K562 (cell line): ENCODE measurements at regions not wholly inside any gene's neighbourhood (a gene's known extent, or its start where the extent isn't known, plus 50 kb on each side); places are given as distances from the start of the nearest gene placed in this dataset.

Experiments
- ATAC-seq: fragments of 200-7000 bp; cut with Tn5 transposase; 3 replicates; pipeline ENCODE4 v1.9.1; 2020; ENCODE audit warnings: moderate library complexity
- BruUV-seq: library from RNA; stranded (reverse); fragments of 400-500 nt; replicated peaks from 2 replicates; lab custom pipeline; 2021; lab: Mats Ljungman, UMichigan
- CTCF ChIA-PET: fragments of 300-600 bp; formaldehyde crosslinking; extraction: SDS; loops from one replicate; lab custom pipeline; 2021; ENCODE audit warnings: low intra/inter-chr PET ratio; lab: Yijun Ruan, JAX
- POLR2A ChIA-PET: fragments of 300-600, 350-650 bp; sonication (Branson Sonifier 250); formaldehyde crosslinking; extraction: SDS; loops from one replicate; lab custom pipeline; 2021; ENCODE audit warnings: antibody characterized with exemption, inconsistent platforms; lab: Yijun Ruan, JAX
- DNase-seq, 4 experiments: peaks; one replicate each; pipeline versions ENCODE4 v3.0.0 to v3.0.0-alpha.2; 2011 to 2018; ENCODE audit warnings: low spot score in 3 of 4, mixed read lengths in 3 of 4; ENCODE audit errors: extremely low read depth in 1 of 4
- FAIRE-seq: peaks from 2 replicates; lab custom pipeline; 2011; peaks lifted over from hg19 to GRCh38; lab: Jason Lieb, UNC
- H2AFZ ChIP-seq: 2 replicates; pipeline ENCODE4 v1.6.0; 2011; ENCODE audit warnings: low read depth, low read length, control low read depth, inconsistent platforms
- H3K27ac ChIP-seq: fragments of 200-600 bp; 3 replicates; pipeline ENCODE4 v1.8.0; 2011; ENCODE audit warnings: low read depth, mild to moderate bottlenecking, control low read depth, inconsistent platforms, low read length, moderate library complexity, mixed read lengths; ENCODE audit errors: extremely low read depth
- H3K27me3 ChIP-seq, 2 experiments: fragments of 300-600 bp in 1 of 2; 2 replicates in 1 of 2; 3 replicates in 1 of 2; pipeline versions ENCODE4 v1.6.0 to v1.8.0; 2011; ENCODE audit warnings: inconsistent platforms in 2 of 2, low read length in 2 of 2, mild to moderate bottlenecking in 1 of 2, mixed read lengths in 1 of 2, moderate library complexity in 1 of 2; ENCODE audit not compliant: control insufficient read depth in 2 of 2, insufficient read depth in 2 of 2
- H3K36me3 ChIP-seq: fragments of 300-600 bp; 3 replicates; pipeline ENCODE4 v1.8.0; 2011; ENCODE audit warnings: mild to moderate bottlenecking, low read length, inconsistent platforms; ENCODE audit not compliant: control insufficient read depth, insufficient read depth
- H3K4me1 ChIP-seq, 2 experiments: fragments of 200-600 bp in 1 of 2; replicated peaks in 1 of 2; 2 replicates in 1 of 2; 3 replicates in 1 of 2; pipeline versions ENCODE4 v1.5.1 to v1.8.0; 2011; ENCODE audit warnings: inconsistent platforms in 2 of 2, low read length in 2 of 2, mild to moderate bottlenecking in 1 of 2, mixed read lengths in 1 of 2, moderate library complexity in 1 of 2; ENCODE audit not compliant: control insufficient read depth in 2 of 2, insufficient read depth in 2 of 2
- H3K4me2 ChIP-seq: 2 replicates; pipeline ENCODE4 v1.6.1; 2011; ENCODE audit warnings: low read length, control low read depth, inconsistent platforms, mixed read lengths; ENCODE audit not compliant: insufficient read depth
- H3K4me3 ChIP-seq: fragments of 200-600 bp; sonication (generic), shearing (Covaris generic); 2 replicates; pipeline ENCODE4 v1.5.1; 2016; ENCODE audit warnings: control low read depth, inconsistent platforms
- H3K79me2 ChIP-seq: fragments of 200-600 bp; 3 replicates; pipeline ENCODE4 v1.8.0; 2011; ENCODE audit warnings: low read length, inconsistent platforms; ENCODE audit not compliant: control insufficient read depth, insufficient read depth
- H3K9ac ChIP-seq, 2 experiments: 2 replicates each; pipeline versions ENCODE4 v1.6.0 to v1.6.1; 2011; ENCODE audit warnings: low read depth in 2 of 2, low read length in 2 of 2, control low read depth in 1 of 2, inconsistent platforms in 1 of 2, mild to moderate bottlenecking in 1 of 2, mixed read lengths in 1 of 2; ENCODE audit not compliant: insufficient read depth in 1 of 2
- H3K9me1 ChIP-seq: one replicate; pipeline ENCODE4 v1.6.0; 2011; ENCODE audit warnings: inconsistent platforms, mild to moderate bottlenecking, low read length, moderate library complexity; ENCODE audit not compliant: control insufficient read depth, insufficient read depth
- H3K9me3 ChIP-seq: replicated peaks from 2 replicates; pipeline ENCODE4 v1.5.1; 2011; ENCODE audit warnings: low read depth, low read length, inconsistent platforms; ENCODE audit not compliant: control insufficient read depth, insufficient read depth
- H4K20me1 ChIP-seq: replicated peaks from 2 replicates; pipeline ENCODE4 v1.6.1; 2011; ENCODE audit warnings: low read length, inconsistent platforms, mixed read lengths; ENCODE audit not compliant: control insufficient read depth, insufficient read depth
- CAMTA2 ChIP-seq: fragments of 250-450 bp; sonication (Bioruptor Pico); conservative IDR thresholded peaks from 2 replicates; pipeline ENCODE4 v1.5.1; 2022
- CBX5 ChIP-seq: IDR thresholded peaks from 2 replicates; pipeline ENCODE4 v1.6.1; 2014; ENCODE audit warnings: low read depth, borderline replicate concordance
- CHD2 ChIP-seq: IDR thresholded peaks from 2 replicates; pipeline ENCODE4 v1.6.1; 2011; ENCODE audit warnings: low read depth, low read length
- FIP1L1 ChIP-seq: fragments of 200-400 bp; formaldehyde crosslinking; IDR thresholded peaks from 2 replicates; pipeline ENCODE4 v1.6.1; 2018; ENCODE audit warnings: mild to moderate bottlenecking, low read depth, low read length; ENCODE audit not compliant: poor library complexity, severe bottlenecking
- GABPA ChIP-seq: fragments of 200-800 bp; sonication (Bioruptor generic); conservative IDR thresholded peaks from 2 replicates; pipeline ENCODE4 v1.6.1; 2016; ENCODE audit warnings: low read depth, missing genetic modification characterization, missing compliant biosample characterization
- HDAC2 ChIP-seq: fragments of 450-650 bp; IDR thresholded peaks from 2 replicates; pipeline ENCODE4 v1.6.1; 2016; ENCODE audit warnings: mild to moderate bottlenecking
- KDM4B ChIP-seq, 2 experiments: fragments of 450-650 bp in 1 of 2; sonication (generic) in 1 of 2; IDR thresholded peaks; 2 replicates each; pipeline ENCODE4 v1.6.1; 2016 to 2017; ENCODE audit warnings: borderline replicate concordance in 2 of 2, antibody characterized with exemption in 1 of 2, low read depth in 1 of 2, mild to moderate bottlenecking in 1 of 2
- MCM5 ChIP-seq: fragments of 450-650 bp; IDR thresholded peaks from 2 replicates; pipeline ENCODE4 v1.6.1; 2016; ENCODE audit warnings: low read depth
- NFIX ChIP-seq: fragments of 250-450 bp; sonication (Bioruptor Pico); IDR thresholded peaks from 2 replicates; pipeline ENCODE4 v1.4.0; 2020; ENCODE audit warnings: low read depth, mild to moderate bottlenecking, moderate library complexity
- SLC30A9 ChIP-seq: fragments of 250-450 bp; sonication (Bioruptor Pico); IDR thresholded peaks from 2 replicates; pipeline ENCODE4 v1.8.0; 2022; ENCODE audit warnings: mild to moderate bottlenecking, moderate library complexity
- SMARCC2 ChIP-seq: fragments of 450-650 bp; IDR thresholded peaks from 2 replicates; pipeline ENCODE4 v1.6.1; 2017; ENCODE audit warnings: antibody characterized with exemption, moderate library complexity, mild to moderate bottlenecking, low read depth
- ZNF212 ChIP-seq: fragments of 450-650 bp; formaldehyde crosslinking; IDR thresholded peaks from 2 replicates; pipeline ENCODE4 v1.4.0; 2020; ENCODE audit warnings: mild to moderate bottlenecking
- ZNF23 ChIP-seq: fragments of 250-450 bp; sonication (Bioruptor Pico); IDR thresholded peaks from 2 replicates; pipeline ENCODE4 v1.4.0; 2020; ENCODE audit warnings: mild to moderate bottlenecking
- WGBS: fragments of 100-300 bp; shearing (Covaris generic); methylation state at CpG from one replicate; pipeline ENCODE4 v1.1.6; 2016; ENCODE audit warnings: low coverage, mixed read lengths; ENCODE audit not compliant: insufficient coverage; ENCODE audit errors: missing lambda C conversion rate; 5-methylcytosine and 5-hydroxymethylcytosine counted together
- in situ Hi-C: fragments of 300-500 bp; cut with MboI; formaldehyde crosslinking; loops from 4 replicates; pipeline ENCODE4 v1.15.0; 2018; ENCODE audit warnings: inconsistent platforms, mixed read lengths
- intact Hi-C: fragments of 100-400 bp; cut with micrococcal nuclease; formaldehyde crosslinking; loops from 2 replicates; pipeline ENCODE4 v1.14.2; 2022
- TF ChIP-seq, protein P1 (sequence below): fragments of 450-650 bp; IDR thresholded peaks from 2 replicates; pipeline ENCODE4 v1.6.1; 2018; ENCODE audit warnings: mild to moderate bottlenecking, low read depth; ENCODE audit not compliant: partially characterized antibody

DNA sequence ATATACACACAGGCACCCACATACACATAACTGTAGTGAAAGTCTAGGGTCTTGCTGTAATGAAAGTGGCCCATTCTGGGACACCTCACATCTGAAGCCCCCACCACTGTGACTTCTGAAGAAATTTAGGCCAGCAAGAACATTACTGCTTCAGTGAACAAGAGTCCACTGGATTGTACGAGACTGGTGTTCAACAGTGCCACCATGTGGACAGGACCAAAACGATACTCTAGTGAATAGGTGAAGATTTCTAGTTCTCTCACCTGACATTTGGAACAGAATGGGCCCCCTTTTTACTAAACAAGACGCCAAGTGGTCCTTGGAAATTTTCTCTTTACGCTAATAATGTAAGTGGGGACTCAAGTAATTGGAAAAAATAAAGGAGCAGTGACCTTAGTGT, 156.9 kb downstream of the MAFB start (continued):
- peak; percentile 87; the same call in 1 of the 2 replicates for TF ChIP-seq CBX5
- TF ChIP-seq, all 486 proteins: peak for 8

DNA sequence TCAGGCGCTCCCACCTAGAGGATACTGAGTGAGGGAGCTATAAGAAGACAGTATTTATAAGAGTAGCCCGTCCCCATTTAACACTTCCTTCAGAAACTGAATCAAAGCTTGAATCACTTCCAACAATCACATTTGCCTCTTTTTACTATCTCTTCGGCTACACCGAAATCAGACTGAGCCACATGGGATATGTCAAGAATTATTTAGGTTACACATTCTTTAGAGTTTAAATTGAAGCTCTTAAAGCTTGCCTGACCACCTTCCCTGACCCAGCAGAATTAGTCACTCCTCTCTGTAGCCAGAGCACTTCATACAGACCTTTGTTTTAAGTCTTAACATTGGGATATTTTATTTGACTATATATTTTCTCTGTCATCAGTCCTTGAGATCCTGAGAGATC, 163.7 kb downstream of the MAFB start:
- no peak for FAIRE-seq
- H3K9me1 ChIP-seq = no peaks in the 10 kb centered on the region
- no TSS peak for BruUV-seq
- H3K36me3 ChIP-seq = no peaks in the 10 kb centered on the region
- H3K79me2 ChIP-seq = no peaks in the 10 kb centered on the region
- H2AFZ ChIP-seq = no peak overlapping the region
- POLR2A ChIA-PET = no interaction called here
- no peaks in the 10 kb centered on the region for H3K9me3 ChIP-seq
- no peak for TF ChIP-seq MCM5
- TF ChIP-seq FIP1L1 = no peak
- H3K4me1 ChIP-seq = no peaks in the 10 kb centered on the region
- in situ Hi-C loops = no loop called here
- no peaks in the 10 kb centered on the region for H3K27me3 ChIP-seq
- intact Hi-C loops = no loop called here
- WGBS = 0% methylated on average over 4 of the region's 4 CpGs
- H4K20me1 ChIP-seq = no peaks in the 10 kb centered on the region
- H3K4me3 ChIP-seq = no peak overlapping the region
- no peak overlapping the region for H3K4me2 ChIP-seq
- CTCF ChIA-PET = no interaction called here
- H3K9ac ChIP-seq = no peak overlapping the region
- no peak for ATAC-seq
- no peak overlapping the region for H3K27ac ChIP-seq
- DNase-seq = no peak

DNA sequence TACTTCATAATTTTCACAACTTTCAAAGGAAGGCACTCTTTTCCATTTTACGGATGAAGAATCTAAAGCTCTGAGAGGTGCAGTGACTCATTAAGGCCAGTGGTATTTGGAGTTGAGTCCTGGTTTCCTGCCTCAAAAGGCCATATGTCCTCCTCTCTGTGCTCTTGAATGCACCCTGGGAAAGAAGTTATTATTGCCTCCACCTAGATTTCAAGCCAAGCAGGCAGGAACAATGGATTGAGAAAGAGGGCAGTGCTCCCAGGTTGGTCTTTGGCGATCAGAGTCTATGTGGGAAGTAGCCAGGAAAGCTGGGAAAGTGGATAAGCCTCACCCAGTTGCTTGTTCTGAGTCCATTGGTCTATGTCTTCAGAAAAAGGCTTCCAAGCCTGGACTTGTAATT, 165.0 kb downstream of the MAFB start:
- Histone ChIP-seq H3K9me1 (no peaks in the 10 kb centered on the region), H4K20me1 (no peaks in the 10 kb centered on the region), H3K4me1 (no peaks in the 10 kb centered on the region), H3K9me3 (no peaks in the 10 kb centered on the region), H3K27ac (no peak overlapping the region), H3K27me3 (no peaks in the 10 kb centered on the region), H2AFZ (no peak overlapping the region), H3K9ac (no peak overlapping the region), H3K79me2 (no peaks in the 10 kb centered on the region), H3K4me2 (no peak overlapping the region), H3K36me3 (no peaks in the 10 kb centered on the region), H3K4me3 (no peak overlapping the region)
- intact Hi-C loops (no loop called here), in situ Hi-C loops (no loop called here)
- DNase-seq (no peak), ATAC-seq (no peak), FAIRE-seq (no peak)
- BruUV-seq = no TSS peak
- whole genome bisulfite sequencing = 0% methylated on average over 2 of the region's 2 CpGs
- POLR2A ChIA-PET = interaction anchor here (0.6 kb wide), 1 partner anchor 273 kb away, joined by 3 read pairs; no protein-coding TSS in a partner anchor
- no peak for TF ChIP-seq ZNF23
- TF ChIP-seq, protein P1, sequence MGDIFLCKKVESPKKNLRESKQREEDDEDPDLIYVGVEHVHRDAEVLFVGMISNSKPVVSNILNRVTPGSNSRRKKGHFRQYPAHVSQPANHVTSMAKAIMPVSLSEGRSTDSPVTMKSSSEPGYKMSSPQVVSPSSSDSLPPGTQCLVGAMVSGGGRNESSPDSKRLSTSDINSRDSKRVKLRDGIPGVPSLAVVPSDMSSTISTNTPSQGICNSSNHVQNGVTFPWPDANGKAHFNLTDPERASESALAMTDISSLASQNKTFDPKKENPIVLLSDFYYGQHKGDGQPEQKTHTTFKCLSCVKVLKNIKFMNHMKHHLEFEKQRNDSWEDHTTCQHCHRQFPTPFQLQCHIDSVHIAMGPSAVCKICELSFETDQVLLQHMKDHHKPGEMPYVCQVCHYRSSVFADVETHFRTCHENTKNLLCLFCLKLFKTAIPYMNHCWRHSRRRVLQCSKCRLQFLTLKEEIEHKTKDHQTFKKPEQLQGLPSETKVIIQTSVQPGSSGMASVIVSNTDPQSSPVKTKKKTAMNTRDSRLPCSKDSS = no peak
- no peak for TF ChIP-seq SMARCC2
- TF ChIP-seq NFIX (CRISPR knock-in tag) = no peak
- TF ChIP-seq CAMTA2 (CRISPR knock-in tag) = no peak
- no peak for TF ChIP-seq HDAC2
- TF ChIP-seq CHD2 = no peak
- no peak for TF ChIP-seq SLC30A9 (CRISPR knock-in tag)
- no peak for TF ChIP-seq GABPA (tag)
- TF ChIP-seq ZNF212 (CRISPR knock-in tag) = no peak
- no peak for TF ChIP-seq KDM4B (IDR thresholded peaks at IDR 0.05; ENCODE audit: borderline replicate concordance in 2 of 2, low read depth in 1 of 2)
- CTCF ChIA-PET = no interaction called here
